DND-41 (cell line): ENCODE measurements at regions not wholly inside any gene's neighbourhood (a gene's known extent, or its start where the extent isn't known, plus 50 kb on each side); places are given as distances from the start of the nearest gene placed in this dataset.
"Not testable (repeated sequence)": the region's sequence is repeated elsewhere in the genome, so short reads cannot be mapped to it uniquely, and the experiment has no call there.

Experiments used
- EZH2 ChIP-seq: IDR thresholded peaks from 3 replicates; pipeline ENCODE4 v1.6.1; 2012; ENCODE audit warnings: borderline replicate concordance, low read depth, mild to moderate bottlenecking, moderate library complexity, low read length, inconsistent platforms; ENCODE audit not compliant: severe bottlenecking
- TF ChIP-seq, protein P1 (sequence below): IDR thresholded peaks from 2 replicates; pipeline ENCODE4 v1.5.1; 2012; ENCODE audit warnings: borderline replicate concordance, low read length, moderate library complexity, mild to moderate bottlenecking; ENCODE audit not compliant: poor library complexity, severe bottlenecking; ENCODE audit errors: extremely low read depth

DNA sequence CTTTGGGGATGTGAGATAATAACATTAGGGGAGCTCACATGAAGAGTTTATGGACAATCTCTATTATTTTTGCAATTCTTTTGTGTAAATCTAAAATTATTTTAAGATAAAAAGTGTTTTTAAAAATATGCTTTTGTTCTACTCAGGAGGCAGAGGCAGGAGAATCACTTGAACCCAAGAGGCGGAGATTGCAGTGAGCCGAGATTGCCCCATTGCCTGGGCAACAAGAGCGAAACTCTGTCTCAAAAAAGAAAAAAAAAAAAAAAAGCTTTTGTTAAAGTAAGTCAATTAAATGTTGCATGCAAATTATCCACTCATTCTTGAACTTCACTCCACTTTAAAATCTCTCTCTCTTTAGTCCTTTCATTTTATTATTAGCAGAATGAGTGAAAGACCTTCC, 193.3 kb upstream of the IRS2 start:
- TF ChIP-seq, protein P1, sequence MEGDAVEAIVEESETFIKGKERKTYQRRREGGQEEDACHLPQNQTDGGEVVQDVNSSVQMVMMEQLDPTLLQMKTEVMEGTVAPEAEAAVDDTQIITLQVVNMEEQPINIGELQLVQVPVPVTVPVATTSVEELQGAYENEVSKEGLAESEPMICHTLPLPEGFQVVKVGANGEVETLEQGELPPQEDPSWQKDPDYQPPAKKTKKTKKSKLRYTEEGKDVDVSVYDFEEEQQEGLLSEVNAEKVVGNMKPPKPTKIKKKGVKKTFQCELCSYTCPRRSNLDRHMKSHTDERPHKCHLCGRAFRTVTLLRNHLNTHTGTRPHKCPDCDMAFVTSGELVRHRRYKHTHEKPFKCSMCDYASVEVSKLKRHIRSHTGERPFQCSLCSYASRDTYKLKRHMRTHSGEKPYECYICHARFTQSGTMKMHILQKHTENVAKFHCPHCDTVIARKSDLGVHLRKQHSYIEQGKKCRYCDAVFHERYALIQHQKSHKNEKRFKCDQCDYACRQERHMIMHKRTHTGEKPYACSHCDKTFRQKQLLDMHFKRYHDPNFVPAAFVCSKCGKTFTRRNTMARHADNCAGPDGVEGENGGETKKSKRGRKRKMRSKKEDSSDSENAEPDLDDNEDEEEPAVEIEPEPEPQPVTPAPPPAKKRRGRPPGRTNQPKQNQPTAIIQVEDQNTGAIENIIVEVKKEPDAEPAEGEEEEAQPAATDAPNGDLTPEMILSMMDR: not testable (repeated sequence)
- not testable (repeated sequence) for TF ChIP-seq EZH2
